Mammary epithelial cell (primary cell): ENCODE measurements at regions not wholly inside any gene's neighbourhood (a gene's known extent, or its start where the extent isn't known, plus 50 kb on each side); places are given as distances from the start of the nearest gene placed in this dataset.

Source experiments
- EZH2 ChIP-seq: IDR thresholded peaks from 2 replicates; pipeline ENCODE4 v1.6.1; 2012; ENCODE audit warnings: low read length, inconsistent platforms, borderline replicate concordance
- TF ChIP-seq, protein P1 (sequence below), 2 donors: IDR thresholded peaks in 1 of 2; conservative IDR thresholded peaks in 1 of 2; 2 replicates each; pipeline ENCODE4 v1.5.1; 2011 to 2012; ENCODE audit warnings: inconsistent platforms in 2 of 2, low read length in 2 of 2, mild to moderate bottlenecking in 2 of 2, control low read depth in 1 of 2, low read depth in 1 of 2; ENCODE audit not compliant: insufficient read depth in 1 of 2; ENCODE audit errors: extremely low read depth in 1 of 2

- TF ChIP-seq, protein P1, sequence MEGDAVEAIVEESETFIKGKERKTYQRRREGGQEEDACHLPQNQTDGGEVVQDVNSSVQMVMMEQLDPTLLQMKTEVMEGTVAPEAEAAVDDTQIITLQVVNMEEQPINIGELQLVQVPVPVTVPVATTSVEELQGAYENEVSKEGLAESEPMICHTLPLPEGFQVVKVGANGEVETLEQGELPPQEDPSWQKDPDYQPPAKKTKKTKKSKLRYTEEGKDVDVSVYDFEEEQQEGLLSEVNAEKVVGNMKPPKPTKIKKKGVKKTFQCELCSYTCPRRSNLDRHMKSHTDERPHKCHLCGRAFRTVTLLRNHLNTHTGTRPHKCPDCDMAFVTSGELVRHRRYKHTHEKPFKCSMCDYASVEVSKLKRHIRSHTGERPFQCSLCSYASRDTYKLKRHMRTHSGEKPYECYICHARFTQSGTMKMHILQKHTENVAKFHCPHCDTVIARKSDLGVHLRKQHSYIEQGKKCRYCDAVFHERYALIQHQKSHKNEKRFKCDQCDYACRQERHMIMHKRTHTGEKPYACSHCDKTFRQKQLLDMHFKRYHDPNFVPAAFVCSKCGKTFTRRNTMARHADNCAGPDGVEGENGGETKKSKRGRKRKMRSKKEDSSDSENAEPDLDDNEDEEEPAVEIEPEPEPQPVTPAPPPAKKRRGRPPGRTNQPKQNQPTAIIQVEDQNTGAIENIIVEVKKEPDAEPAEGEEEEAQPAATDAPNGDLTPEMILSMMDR (conservative IDR thresholded peaks at IDR 0.05 in 1 of 2, IDR thresholded peaks at IDR 0.05 in 1 of 2; ENCODE audit: extremely low read depth in 1 of 2, insufficient read depth in 1 of 2, low read depth in 1 of 2, low read length in 2 of 2): no peak
- no peak for TF ChIP-seq EZH2
Measured at GRCh38 chr15:70478251-70478990, 284.9 kb downstream of the UACA start.
